ENCODE measurements at regions not wholly inside any gene's neighbourhood (a gene's known extent, or its start where the extent isn't known, plus 50 kb on each side); places are given as distances from the start of the nearest gene placed in this dataset.

GRCh38 chr5:117144086-117144485 lies 569.5 kb upstream of the SEMA6A start:
- Histone ChIP-seq H3K4me3 (IDR thresholded peaks at IDR 0.05; ENCODE audit: insufficient read depth, low read depth, low read length) (no peak overlapping the region), H3K36me3 (ENCODE audit: insufficient read depth) (no peaks in the 10 kb centered on the region), H3K4me1 (ENCODE audit: low read depth, poor library complexity, severe bottlenecking) (peaks cover 4% of the 10 kb centered on the region), H3K27me3 (ENCODE audit: insufficient read depth, low read depth) (no peaks in the 10 kb centered on the region), H3K4me2 (no peak overlapping the region), H2AFZ (ENCODE audit: low read depth) (no peak overlapping the region), H3K79me2 (ENCODE audit: insufficient read depth, low read depth) (no peaks in the 10 kb centered on the region), H3K9ac (no peak overlapping the region), H3K27ac (no peak overlapping the region), H4K20me1 (ENCODE audit: insufficient read depth) (no peaks in the 10 kb centered on the region)
- no peak for TF ChIP-seq CTCF (conservative IDR thresholded peaks at IDR 0.05; ENCODE audit: low read depth, low read length)

- Histone ChIP-seq H3K9ac (no peak overlapping the region), H3K36me3 (ENCODE audit: insufficient read depth) (no peaks in the 10 kb centered on the region), H3K27me3 (ENCODE audit: insufficient read depth, low read depth) (no peaks in the 10 kb centered on the region), H3K27ac (no peak overlapping the region), H2AFZ (ENCODE audit: low read depth) (no peak overlapping the region), H4K20me1 (ENCODE audit: insufficient read depth) (no peaks in the 10 kb centered on the region), H3K4me1 (ENCODE audit: low read depth, poor library complexity, severe bottlenecking) (no peaks in the 10 kb centered on the region), H3K4me3 (IDR thresholded peaks at IDR 0.05; ENCODE audit: insufficient read depth, low read depth, low read length) (no peak overlapping the region), H3K79me2 (ENCODE audit: insufficient read depth, low read depth) (no peaks in the 10 kb centered on the region), H3K4me2 (no peak overlapping the region)
- no peak for TF ChIP-seq CTCF (conservative IDR thresholded peaks at IDR 0.05; ENCODE audit: low read depth, low read length)
These were observed 568.8 kb upstream of the SEMA6A start for GRCh38 chr5:117143406-117143805.

GRCh38 chr5:117138523-117138922 lies 563.9 kb upstream of the SEMA6A start:
- no peak for TF ChIP-seq CTCF (conservative IDR thresholded peaks at IDR 0.05; ENCODE audit: low read depth, low read length)
- Histone ChIP-seq H3K9ac (no peak overlapping the region), H3K79me2 (ENCODE audit: insufficient read depth, low read depth) (no peaks in the 10 kb centered on the region), H4K20me1 (ENCODE audit: insufficient read depth) (no peaks in the 10 kb centered on the region), H3K27me3 (ENCODE audit: insufficient read depth, low read depth) (no peaks in the 10 kb centered on the region), H3K4me1 (ENCODE audit: low read depth, poor library complexity, severe bottlenecking) (no peaks in the 10 kb centered on the region), H3K4me3 (IDR thresholded peaks at IDR 0.05; ENCODE audit: insufficient read depth, low read depth, low read length) (no peak overlapping the region), H3K36me3 (ENCODE audit: insufficient read depth) (no peaks in the 10 kb centered on the region), H2AFZ (ENCODE audit: low read depth) (no peak overlapping the region), H3K27ac (no peak overlapping the region), H3K4me2 (no peak overlapping the region)

- Histone ChIP-seq H3K4me2 (no peak overlapping the region), H2AFZ (ENCODE audit: low read depth) (no peak overlapping the region), H3K4me3 (IDR thresholded peaks at IDR 0.05; ENCODE audit: insufficient read depth, low read depth, low read length) (no peak overlapping the region), H4K20me1 (ENCODE audit: insufficient read depth) (no peaks in the 10 kb centered on the region), H3K36me3 (ENCODE audit: insufficient read depth) (no peaks in the 10 kb centered on the region), H3K4me1 (ENCODE audit: low read depth, poor library complexity, severe bottlenecking) (peaks cover 16% of the 10 kb centered on the region), H3K27me3 (ENCODE audit: insufficient read depth, low read depth) (no peaks in the 10 kb centered on the region), H3K27ac (no peak overlapping the region), H3K9ac (no peak overlapping the region), H3K79me2 (ENCODE audit: insufficient read depth, low read depth) (no peaks in the 10 kb centered on the region)
- TF ChIP-seq CTCF (conservative IDR thresholded peaks at IDR 0.05; ENCODE audit: low read depth, low read length) = no peak
These were observed 561.2 kb upstream of the SEMA6A start for GRCh38 chr5:117135851-117136250.

All from KMS-11 (cell line).